CD4-positive, alpha-beta T cell treated with Interleukin-2 at 100 ng/mL for 4 hours (primary cell): ENCODE measurements at regions not wholly inside any gene's neighbourhood (a gene's known extent, or its start where the extent isn't known, plus 50 kb on each side); places are given as distances from the start of the nearest gene placed in this dataset.
"Not testable (repeated sequence)": the region's sequence is repeated elsewhere in the genome, so short reads cannot be mapped to it uniquely, and the experiment has no call there.

Experiments
- DNase-seq: peaks from one replicate; pipeline ENCODE4 v3.0.0-alpha.2; 2020; ENCODE audit warnings: low spot score

DNA sequence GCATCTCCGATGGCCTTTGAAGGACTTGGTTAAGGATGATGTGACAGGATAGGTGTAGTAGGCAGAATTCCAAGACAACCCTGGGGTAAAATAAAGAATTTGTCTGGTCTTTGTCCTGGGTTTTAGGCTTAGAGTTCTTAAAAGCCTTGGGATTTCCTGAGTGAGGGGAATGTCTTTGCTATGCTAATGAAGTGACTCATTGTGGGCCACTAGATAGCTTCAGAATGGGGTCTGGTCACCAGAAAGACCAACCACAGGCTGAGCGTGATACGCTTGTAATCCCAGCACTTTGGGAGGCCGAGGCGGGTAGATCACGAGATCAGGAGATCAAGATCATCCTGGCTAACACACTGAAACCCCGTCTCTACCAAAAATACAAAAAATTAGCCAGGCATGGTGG lies 182.8 kb upstream of the TOX3 start:
- DNase-seq, result no peak

DNA sequence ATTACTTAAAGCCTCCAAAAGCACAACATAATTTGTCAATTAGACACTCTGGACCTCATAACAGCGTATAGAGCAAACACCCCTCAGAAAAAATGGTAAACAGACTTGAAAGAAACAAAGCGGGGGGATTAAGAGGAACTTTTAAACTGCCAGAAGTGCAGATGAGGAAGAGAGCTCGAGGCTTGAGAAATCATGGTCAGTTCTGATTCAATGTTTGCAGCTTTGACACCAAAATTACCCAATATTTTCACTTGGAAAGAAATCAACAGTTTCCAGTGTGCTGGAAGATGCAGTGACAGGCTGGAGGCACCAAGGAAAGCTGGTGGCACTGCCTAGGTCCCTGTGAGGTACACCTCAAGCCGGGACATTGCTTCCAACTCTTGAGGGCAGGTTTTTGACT lies 180.9 kb upstream of the TOX3 start:
- no peak for DNase-seq

DNA sequence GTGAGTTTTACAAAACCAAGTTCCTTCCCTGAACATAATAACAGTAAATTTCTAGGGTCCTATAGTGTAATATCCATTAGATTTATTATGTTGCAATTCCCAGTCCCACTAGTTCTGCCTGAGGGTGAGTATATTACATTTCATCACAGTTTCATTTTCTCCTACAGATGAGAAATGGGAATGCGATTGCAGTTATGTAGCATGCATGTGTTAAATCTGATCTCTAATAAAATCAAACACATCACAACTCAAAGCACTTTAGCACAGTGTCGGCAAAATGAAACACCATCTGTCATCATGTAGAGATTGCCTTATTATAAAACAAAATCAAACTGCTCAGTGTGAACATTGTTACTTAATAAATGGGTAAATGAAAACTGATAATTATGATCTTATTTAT lies 180.5 kb upstream of the TOX3 start:
- DNase-seq, result no peak

DNA sequence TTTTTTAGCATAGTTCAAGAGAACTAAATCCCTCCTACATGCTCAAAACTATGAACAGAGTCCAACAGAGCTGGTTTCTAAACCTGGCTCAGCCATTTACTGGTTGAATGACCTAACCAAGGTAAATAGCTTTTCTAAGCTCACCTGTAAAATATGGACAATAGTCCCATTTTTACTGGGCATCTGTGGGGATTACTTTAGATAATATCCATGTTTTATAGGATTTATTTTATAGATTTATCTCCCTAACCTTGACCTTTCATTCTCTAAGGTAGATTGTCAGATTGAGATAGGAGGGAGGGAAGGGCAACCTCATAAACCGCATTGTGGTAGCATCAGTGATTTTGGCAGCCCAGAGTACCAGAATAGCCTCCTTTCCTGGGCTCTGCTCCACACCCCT lies 178.5 kb upstream of the TOX3 start:
- DNase-seq, result no peak

DNA sequence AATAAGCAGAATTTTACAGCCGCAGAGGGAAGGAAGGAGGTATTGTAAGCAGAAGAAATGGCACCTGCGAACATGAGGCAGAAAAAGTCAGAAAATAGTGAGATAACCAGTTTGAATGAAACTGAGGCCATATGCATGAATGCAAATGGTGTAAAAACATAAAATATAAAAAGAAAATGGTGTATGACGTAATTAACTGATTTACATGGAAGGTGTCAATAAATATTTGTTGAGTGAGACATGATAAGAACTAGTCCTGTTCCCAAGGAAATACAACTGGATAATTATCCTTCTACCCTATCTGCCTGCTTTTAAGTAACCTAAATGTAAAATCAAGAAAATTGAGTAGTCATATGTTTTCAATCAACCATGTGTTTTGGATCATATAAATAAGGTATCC lies 178.1 kb upstream of the TOX3 start:
- no peak for DNase-seq

DNA sequence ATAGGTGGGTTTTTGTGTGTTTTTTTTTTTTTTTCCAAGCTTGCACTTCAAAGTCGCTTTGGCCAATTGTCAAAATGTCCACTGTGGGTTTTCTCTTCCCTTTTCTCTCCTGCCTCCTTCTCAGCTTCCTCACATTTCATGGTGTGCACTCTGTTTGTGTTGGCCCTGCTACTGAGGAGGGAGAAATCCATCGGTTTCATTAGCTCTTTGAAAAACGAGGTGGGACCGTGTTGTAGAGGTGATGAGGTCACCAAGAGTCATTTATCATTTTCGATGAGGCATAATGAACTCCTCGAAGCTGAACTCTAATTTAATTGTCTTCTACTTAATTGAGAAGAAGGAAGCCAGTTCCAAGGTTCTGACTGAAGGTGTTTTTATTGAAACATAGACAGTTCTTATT lies 174.4 kb upstream of the TOX3 start:
- DNase-seq, result no peak

DNA sequence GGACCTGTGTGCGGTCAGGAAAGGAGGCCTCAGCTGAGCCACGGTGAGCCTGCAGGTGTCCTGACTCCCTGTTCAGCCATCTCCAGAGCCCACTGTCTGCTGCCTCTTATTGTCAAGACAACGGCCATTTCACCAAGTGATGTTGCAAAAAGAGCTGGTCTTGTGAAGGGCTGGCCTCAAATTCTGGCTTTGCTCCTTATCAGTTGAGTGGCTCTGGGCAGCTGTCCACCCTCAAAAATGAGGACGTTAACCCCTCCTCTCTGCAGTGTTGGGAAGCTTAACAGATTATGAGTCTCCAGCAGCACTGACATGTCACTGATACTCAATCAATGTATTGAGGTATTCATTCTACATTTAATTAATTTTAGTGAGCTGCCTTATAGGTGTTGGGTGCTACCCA lies 171.1 kb upstream of the TOX3 start:
- DNase-seq, result no peak

DNA sequence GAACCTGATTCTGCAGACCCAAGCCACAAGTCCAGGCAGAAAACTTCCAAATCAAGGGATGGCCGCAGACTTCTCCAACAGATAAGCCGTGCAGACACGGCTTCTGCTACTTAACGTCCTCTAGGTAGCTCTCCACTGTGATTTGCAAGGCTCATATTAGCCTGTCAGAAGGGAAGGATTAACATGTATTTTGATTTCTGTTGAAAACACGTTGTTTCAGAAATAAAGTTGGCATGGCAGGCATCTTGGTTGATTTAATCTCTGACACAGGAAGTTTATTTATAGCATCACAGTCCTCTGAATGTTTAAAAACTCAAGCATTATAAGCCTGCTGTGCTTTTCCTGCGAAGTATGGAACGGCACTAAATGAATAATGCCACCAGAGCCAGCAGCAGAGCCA lies 166.8 kb upstream of the TOX3 start:
- no peak for DNase-seq

DNA sequence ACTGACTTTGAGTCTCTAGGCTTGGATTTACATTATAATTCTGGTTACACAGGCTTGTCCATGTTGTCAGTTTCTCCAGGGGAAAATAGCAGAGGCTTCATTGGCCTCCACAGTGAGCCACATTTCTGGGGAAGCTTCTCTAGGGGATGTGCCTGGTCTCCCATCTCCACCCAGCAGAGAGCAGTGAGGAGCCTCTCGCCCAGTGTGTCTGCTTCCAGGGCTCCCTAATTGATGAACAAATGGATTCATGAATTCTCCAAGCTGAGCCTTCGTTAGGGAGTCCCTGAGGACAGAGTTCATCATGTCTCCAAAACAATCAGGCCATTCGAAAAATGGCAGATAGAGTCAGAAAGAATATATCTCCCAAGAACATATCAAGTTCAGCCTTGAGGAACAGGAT lies 162.4 kb upstream of the TOX3 start:
- DNase-seq, result no peak

DNA sequence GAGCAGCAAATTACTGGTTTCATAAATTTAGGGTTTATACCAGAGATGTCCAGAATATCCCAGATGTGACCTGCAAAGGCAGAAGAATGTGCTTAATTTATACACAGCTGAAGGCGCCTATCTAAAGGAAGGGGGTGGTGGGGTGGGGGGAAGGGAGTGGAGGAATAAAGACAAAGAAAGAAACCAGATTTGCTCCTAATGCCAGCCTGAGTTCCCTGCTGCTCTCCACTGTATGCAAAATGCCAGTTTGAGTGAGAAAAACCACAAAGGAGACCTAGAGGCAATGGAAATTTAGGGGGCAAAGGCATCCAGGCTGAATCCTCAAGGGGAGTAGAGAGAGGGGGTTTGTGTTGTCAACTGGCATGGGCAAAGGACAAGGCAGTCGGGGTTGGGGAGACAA lies 161.5 kb upstream of the TOX3 start:
- no peak for DNase-seq

DNA sequence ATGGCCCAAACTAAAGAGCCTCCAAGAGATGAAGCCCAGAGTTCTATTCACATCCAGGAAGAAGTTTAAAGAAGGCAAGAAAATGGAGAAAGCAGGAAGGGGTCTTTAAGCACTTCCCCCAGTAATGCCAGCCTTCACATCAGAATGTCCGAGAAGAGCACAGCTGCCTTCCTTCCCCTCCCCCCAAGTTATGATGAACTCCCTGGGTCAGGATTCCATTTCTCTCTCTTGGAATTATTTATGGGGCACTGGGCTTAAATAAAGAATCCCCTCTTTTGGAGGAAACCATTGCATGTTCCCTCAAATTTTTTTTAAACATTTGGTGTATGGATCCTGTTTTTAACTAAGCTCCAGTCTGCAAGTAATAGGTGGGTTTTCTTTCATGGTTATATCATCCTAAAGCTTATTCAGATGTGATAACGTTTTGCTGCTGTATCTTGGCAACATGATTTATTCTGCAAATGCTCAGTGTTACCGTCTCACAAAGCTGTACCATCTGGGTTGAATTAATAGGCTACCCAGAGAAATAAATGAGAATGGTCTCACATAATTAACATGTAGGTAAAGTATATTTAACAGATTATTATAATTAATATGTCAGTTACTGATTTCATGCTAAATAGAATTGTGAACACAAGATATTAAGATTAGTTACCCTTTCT lies 160.9 kb upstream of the TOX3 start:
- no peak for DNase-seq

DNA sequence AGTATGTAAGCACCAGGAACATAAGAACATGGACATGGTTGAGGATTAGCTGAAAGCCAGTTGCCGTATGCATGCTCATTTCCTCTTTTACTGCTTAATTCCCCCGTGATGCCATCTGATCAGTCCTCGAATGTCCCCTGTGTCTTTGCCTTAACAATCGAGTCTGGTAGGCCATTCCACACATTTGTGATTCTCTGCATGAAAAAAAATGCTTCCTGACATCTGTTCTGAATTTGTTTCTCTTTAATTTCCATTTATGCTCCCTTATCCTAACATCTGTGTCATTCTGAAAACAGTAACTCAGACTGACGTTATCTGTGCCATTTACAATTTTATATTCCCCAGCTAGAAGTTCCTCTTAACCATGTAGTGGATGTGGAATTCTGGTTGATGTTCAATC lies 158.2 kb upstream of the TOX3 start:
- DNase-seq, result no peak

DNA sequence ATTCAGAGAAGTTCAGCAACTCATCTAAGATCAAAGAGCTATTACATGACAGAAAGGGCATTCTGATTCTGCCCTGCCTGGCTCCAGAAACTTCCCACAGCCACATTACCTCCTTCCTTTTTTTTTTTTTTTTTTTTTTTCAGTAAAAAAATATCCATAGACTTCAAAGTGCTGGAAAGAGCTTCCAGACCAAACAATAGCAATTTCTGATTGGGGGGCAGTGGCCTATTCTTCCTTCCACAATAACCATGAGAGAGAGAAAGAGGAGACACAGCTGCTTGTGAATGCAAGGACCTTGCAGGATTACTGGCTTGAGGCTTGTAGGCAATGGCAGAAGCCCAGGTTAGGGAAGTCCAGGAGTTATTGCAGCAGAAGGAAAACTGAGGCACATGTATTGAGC lies 151.0 kb upstream of the TOX3 start:
- no peak for DNase-seq

DNA sequence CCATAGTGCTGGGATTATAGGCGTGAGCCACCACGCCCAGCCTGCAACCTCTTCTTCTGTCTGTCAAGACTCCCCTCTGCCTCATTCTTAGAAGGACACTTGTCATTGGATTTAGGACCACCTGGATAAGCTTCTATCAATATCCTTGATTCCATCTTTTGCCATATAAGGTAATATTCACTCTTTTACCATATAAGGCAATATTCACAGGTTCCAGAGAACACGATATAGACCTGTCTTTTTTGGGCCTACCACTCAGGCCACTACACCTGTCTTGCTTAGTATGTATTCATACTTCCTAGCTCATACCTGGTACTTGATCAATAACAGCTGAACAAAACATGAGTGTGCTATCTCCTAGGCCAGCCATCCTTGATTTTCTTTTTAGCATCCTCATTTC lies 149.2 kb upstream of the TOX3 start:
- no peak for DNase-seq

DNA sequence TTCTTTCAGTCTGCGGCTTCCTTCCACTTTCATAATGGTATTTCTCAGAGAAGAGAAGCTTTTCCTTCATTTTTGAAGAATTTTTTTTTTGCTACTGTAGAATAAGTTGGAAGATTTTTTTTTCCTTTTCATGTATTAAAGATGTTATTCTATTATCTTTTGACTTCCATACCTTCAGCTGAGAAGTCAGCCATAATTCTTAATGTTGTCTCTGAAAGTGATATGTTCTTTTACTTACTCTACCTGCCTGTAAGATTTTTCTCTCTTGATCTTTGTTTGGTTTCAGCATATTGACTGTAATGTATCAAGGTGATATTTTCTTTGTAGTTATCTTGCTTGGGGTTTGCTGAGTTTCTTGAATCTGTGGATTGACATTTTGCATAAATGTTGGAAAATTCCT lies 143.5 kb upstream of the TOX3 start:
- DNase-seq, result no peak

DNA sequence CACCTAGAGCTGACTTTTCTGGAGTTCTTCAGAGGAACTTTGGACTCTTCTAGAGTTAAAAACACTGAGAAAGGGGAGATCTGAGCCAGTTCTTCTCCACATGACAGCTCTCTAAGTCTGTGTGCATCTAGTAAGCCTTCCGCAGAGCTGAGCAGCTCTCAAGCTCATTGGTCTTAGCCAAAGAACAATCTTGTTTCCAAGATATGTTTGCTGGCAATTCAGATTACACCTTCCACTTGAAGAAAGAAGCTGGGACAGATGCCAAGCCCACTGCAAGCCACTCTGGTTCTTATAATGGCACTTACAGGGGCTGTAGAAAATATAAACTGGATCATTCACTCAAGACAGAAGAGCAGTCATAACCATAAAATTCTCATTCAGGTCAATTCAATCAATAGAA lies 134.1 kb upstream of the TOX3 start:
- no peak for DNase-seq

DNA sequence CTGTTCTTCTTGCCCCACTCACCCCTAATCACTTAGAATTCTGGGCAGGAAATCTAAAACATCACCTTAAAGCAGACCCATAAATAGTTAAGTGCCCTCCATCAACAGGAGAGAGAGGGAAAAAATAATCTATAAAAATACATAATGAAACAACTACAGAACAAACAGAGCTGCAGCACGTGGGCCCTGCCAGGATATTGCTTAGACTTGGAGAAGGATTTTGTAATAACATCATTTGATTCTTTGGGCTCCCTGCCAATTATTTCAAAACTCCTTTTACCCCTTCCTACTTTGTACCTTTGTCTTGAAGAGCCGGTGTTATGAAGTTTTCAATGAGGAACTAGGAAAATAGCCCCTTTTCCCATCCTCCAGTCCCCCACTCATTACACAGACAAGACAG lies 130.6 kb upstream of the TOX3 start:
- no peak for DNase-seq

DNA sequence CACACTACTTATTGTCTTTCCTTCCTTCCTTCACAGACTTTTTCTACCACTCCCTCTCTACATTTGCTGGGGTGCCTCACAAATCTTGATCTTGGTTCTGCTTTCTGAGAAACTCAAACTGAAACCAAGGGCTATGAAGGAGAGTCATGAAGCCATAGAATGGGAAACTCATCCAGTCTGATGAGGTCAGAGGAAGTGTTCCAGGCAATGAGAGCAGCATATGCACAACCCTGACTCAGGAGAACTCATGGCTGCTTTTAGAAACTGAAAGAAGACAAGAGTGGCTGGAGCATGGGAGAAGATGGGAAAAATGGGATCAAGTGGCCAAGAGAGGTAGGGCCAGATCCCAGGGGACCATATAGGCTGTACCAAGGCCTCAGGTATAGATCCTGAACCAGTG lies 130.0 kb upstream of the TOX3 start:
- DNase-seq, result no peak

DNA sequence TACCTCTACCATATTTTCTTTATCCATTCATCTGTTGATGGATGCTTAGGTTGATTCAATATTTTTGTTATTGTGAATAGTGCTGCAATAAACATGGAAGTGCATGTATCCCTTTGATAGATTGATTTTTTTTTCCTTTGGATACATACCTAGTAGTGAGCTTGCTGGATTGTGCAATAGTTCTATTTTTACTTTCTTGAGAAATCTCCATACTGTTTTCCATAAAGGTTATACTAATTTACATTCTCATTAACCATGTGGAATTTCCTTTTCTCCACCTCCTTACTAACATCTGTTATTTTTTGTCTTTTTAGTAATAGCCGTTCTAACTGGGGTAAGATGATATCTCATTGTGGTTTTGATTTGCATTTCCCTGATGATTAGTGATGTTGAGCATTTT lies 124.6 kb upstream of the TOX3 start:
- no peak for DNase-seq

DNA sequence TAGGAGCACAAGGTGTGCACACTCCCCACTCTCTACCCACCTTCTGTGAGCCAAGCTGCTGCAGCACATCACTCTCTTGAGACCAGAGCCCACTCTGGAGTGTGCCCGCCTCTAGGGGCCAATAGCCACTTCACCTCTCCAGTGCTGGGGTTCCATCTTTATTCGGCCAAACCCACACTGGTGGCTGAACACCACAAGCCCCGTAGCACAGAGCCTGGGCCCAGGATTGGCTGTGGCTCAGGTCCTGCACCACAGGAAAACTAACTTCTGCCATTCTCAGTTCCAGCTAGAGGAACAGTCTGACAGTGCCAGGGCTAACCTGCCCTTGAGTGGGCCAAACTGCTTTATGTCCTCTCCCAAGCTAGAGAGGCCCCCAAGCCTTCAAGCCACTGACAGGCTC lies 111.0 kb upstream of the TOX3 start:
- DNase-seq, result no peak

DNA sequence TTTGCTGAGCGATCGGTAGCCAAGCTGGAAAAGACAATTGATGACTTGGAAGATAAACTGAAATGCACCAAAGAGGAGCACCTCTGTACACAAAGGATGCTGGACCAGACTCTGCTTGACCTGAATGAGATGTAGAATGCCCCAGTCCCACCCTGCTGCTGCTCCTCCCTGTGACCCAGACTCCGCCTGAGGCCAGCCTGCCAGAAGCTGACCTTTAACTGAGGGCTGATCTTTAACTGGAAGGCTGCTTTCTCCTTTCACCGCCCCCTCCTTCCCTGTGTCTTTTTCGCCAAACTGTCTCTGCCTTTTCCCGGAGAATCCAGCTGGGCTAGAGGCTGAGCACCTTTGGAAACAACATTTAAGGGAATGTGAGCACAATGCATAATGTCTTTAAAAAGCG lies 109.0 kb upstream of the TOX3 start:
- not testable (repeated sequence) for DNase-seq

DNA sequence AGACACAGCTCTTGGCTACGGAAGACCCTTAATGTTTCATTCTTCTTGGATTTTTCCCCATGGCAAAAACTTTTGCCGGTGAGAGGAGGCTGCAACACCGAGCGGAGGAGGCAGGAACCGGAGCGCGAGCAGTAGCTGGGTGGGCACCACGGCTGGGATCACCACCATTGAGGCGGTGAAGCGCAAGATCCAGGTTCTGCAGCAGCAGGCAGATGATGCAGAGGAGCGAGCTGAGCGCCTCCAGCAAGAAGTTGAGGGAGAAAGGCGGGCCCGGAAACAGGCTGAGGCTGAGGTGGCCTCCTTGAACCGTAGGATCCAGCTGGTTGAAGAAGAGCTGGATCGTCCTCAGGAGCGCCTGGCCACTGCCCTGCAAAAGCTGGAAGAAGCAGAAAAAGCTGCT lies 108.2 kb upstream of the TOX3 start:
- not testable (repeated sequence) for DNase-seq

DNA sequence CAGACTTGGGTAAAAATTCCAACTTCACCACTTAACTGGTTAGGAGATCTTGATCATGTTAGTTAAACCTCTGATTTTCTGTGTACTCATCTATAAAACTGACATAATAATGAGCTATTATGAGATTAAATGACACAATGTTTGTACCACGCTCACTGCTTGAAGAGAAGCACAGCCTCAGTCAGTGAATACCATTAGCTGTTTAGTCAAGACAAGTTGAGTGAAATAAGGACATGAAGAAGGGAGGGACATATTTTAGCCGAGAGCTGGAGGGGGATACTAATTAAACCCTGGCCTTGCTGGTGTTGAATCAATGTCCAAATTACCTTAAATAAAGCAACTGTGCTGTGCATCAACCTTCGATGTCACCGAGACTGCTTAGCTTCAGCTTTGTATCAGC lies 105.1 kb upstream of the TOX3 start:
- no peak for DNase-seq

DNA sequence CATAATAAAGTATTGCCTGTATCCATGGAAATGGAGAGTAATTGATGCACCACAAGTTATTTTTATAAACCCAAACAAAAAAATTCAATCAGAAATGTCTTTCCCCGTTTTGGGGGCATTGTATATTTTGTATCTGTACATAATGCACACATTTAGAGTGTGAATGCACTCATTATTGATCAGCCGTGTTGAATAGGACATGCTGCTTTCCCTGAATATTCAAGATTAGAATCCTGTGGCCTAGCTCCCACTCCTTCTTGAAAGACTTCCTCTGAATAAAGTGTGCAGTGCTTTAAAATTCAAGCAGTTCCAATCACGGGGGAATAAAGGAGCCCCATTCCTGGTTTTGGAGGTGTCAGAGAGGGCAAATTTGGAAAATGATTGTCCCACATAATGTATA lies 103.8 kb upstream of the TOX3 start:
- no peak for DNase-seq

DNA sequence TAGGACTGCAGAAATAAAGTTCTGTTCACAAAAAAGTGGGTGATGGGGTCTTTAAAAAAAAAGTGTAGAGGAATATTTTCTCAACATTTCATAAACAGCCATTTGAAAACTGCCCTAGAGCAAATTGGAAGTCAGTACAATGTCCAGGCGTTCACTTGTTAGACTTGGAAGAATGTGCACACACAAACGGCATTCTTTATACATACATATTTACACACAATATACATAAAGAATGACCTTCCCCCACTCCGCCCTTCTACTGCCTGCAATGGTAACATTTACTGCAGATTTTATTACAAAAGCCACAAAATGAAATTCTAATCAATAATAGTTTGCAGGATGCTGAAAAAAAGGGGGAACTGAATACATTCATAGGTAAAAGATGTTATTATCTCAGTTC lies 103.4 kb upstream of the TOX3 start:
- no peak for DNase-seq
